H9 (cell line): ENCODE measurements at regions not wholly inside any gene's neighbourhood (a gene's known extent, or its start where the extent isn't known, plus 50 kb on each side); places are given as distances from the start of the nearest gene placed in this dataset.

Source experiments
- DNase-seq: peaks from one replicate; pipeline ENCODE4 v3.0.0-alpha.2; 2017
- H2AFZ ChIP-seq: one replicate; pipeline ENCODE4 v1.6.1; 2013; ENCODE audit warnings: mild to moderate bottlenecking, low read length, control low read depth, moderate library complexity
- H2AK5ac ChIP-seq: 2 replicates; pipeline ENCODE4 v1.6.1; 2013; ENCODE audit warnings: low read length, control low read depth, mixed read lengths; ENCODE audit not compliant: insufficient read length
- H2BK120ac ChIP-seq: one replicate; pipeline ENCODE4 v1.6.1; 2013; ENCODE audit warnings: low read depth, mild to moderate bottlenecking, low read length, control low read depth, inconsistent platforms; ENCODE audit not compliant: poor library complexity, severe bottlenecking
- H2BK12ac ChIP-seq: 2 replicates; pipeline ENCODE4 v1.6.1; 2013; ENCODE audit warnings: low read length, control low read depth, mixed read lengths, low read depth; ENCODE audit not compliant: insufficient read length
- H2BK15ac ChIP-seq: 2 replicates; pipeline ENCODE4 v1.6.1; 2013; ENCODE audit warnings: low read depth, low read length, control low read depth
- H2BK20ac ChIP-seq: one replicate; pipeline ENCODE4 v1.6.1; 2013; ENCODE audit warnings: low read depth, mild to moderate bottlenecking, low read length, control low read depth, inconsistent platforms; ENCODE audit not compliant: poor library complexity, severe bottlenecking
- H2BK5ac ChIP-seq: 2 replicates; pipeline ENCODE4 v1.6.1; 2013; ENCODE audit warnings: low read length, control low read depth, mixed read lengths; ENCODE audit not compliant: insufficient read length
- H3K14ac ChIP-seq: 2 replicates; pipeline ENCODE4 v1.6.1; 2013; ENCODE audit warnings: low read length, control low read depth; ENCODE audit not compliant: insufficient read depth
- H3K18ac ChIP-seq: 2 replicates; pipeline ENCODE4 v1.6.1; 2013; ENCODE audit warnings: low read depth, mild to moderate bottlenecking, mixed read lengths, low read length, control low read depth; ENCODE audit not compliant: insufficient read length
- H3K23ac ChIP-seq: 2 replicates; pipeline ENCODE4 v1.6.1; 2013; ENCODE audit warnings: low read length, control low read depth, mixed read lengths, low read depth; ENCODE audit not compliant: insufficient read length
- H3K23me2 ChIP-seq: 2 replicates; pipeline ENCODE4 v1.6.1; 2013; ENCODE audit warnings: low read depth, mild to moderate bottlenecking, mixed read lengths, low read length, control low read depth; ENCODE audit not compliant: insufficient read length, poor library complexity, severe bottlenecking
- H3K27ac ChIP-seq: 2 replicates; pipeline ENCODE4 v1.5.1; 2013; ENCODE audit warnings: low read length, control low read depth, mixed read lengths, low read depth; ENCODE audit not compliant: insufficient read length
- H3K27me3 ChIP-seq: 2 replicates; pipeline ENCODE4 v1.6.1; 2013; ENCODE audit warnings: low read length, control low read depth, inconsistent platforms; ENCODE audit not compliant: insufficient read depth
- H3K4ac ChIP-seq: 2 replicates; pipeline ENCODE4 v1.6.1; 2013; ENCODE audit warnings: low read depth, mild to moderate bottlenecking, control low read depth, inconsistent platforms, low read length, moderate library complexity
- H3K4me1 ChIP-seq: 2 replicates; pipeline ENCODE4 v1.6.1; 2013; ENCODE audit warnings: low read length, control low read depth, inconsistent platforms; ENCODE audit not compliant: insufficient read depth
- H3K4me2 ChIP-seq: 2 replicates; pipeline ENCODE4 v1.6.1; 2013; ENCODE audit warnings: low read length, control low read depth, mixed read lengths; ENCODE audit not compliant: insufficient read length, insufficient read depth
- H3K56ac ChIP-seq: 2 replicates; pipeline ENCODE4 v1.6.1; 2013; ENCODE audit warnings: low read depth, mild to moderate bottlenecking, mixed read lengths, low read length, control low read depth; ENCODE audit not compliant: insufficient read length
- H3K79me1 ChIP-seq: 2 replicates; pipeline ENCODE4 v1.6.1; 2013; ENCODE audit warnings: low read depth, mild to moderate bottlenecking, moderate library complexity, low read length, control low read depth, inconsistent platforms; ENCODE audit not compliant: insufficient read depth, poor library complexity, severe bottlenecking
- H3K79me2 ChIP-seq: 2 replicates; pipeline ENCODE4 v1.6.1; 2013; ENCODE audit warnings: low read length, control low read depth, inconsistent platforms; ENCODE audit not compliant: insufficient read depth
- H3K9ac ChIP-seq: 2 replicates; pipeline ENCODE4 v1.6.1; 2013; ENCODE audit warnings: low read length, control low read depth, mixed read lengths; ENCODE audit not compliant: insufficient read length; ENCODE audit errors: extremely low read depth
- H3K9me3 ChIP-seq: one replicate; pipeline ENCODE4 v1.6.1; 2013; ENCODE audit warnings: low read depth, low read length, inconsistent platforms; ENCODE audit not compliant: control insufficient read depth
- H3T11ph ChIP-seq: one replicate; pipeline ENCODE4 v1.6.1; 2013; ENCODE audit warnings: mild to moderate bottlenecking, low read length, control low read depth, inconsistent platforms
- H4K20me1 ChIP-seq: one replicate; pipeline ENCODE4 v1.6.1; 2013; ENCODE audit not compliant: control insufficient read depth, insufficient read length, insufficient read depth
- H4K5ac ChIP-seq: 2 replicates; pipeline ENCODE4 v1.6.1; 2013; ENCODE audit warnings: low read depth, mild to moderate bottlenecking, mixed read lengths, low read length, control low read depth; ENCODE audit not compliant: insufficient read length
- H4K8ac ChIP-seq: replicated peaks from 2 replicates; pipeline ENCODE4 v1.6.1; 2013; ENCODE audit warnings: low read length, control low read depth, mixed read lengths, low read depth; ENCODE audit not compliant: insufficient read length
- H4K91ac ChIP-seq: 2 replicates; pipeline ENCODE4 v1.6.1; 2013; ENCODE audit warnings: low read depth, mild to moderate bottlenecking, moderate library complexity, mixed read lengths, low read length, control low read depth; ENCODE audit not compliant: insufficient read length
- H3K27ac Mint-ChIP-seq, 3 experiments: 2 replicates in 2 of 3; 3 replicates in 1 of 3; pipeline ENCODE4 v1.8.0; 2020 to 2021; ENCODE audit warnings: mixed read lengths in 3 of 3, mild to moderate bottlenecking in 1 of 3, moderate library complexity in 1 of 3
- H3K27me3 Mint-ChIP-seq: 2 replicates; pipeline ENCODE4 v1.8.0; 2021; ENCODE audit warnings: low read depth, mild to moderate bottlenecking, moderate library complexity, mixed read lengths
- H3K36me3 Mint-ChIP-seq, 3 experiments: 2 replicates in 2 of 3; 3 replicates in 1 of 3; pipeline ENCODE4 v1.8.0; 2020 to 2021; ENCODE audit warnings: low read depth in 3 of 3, mixed read lengths in 3 of 3; ENCODE audit not compliant: insufficient read depth in 1 of 3
- H3K4me1 Mint-ChIP-seq, 2 experiments: 2 replicates each; pipeline ENCODE4 v1.8.0; 2020; ENCODE audit warnings: mixed read lengths in 2 of 2
- H3K4me3 Mint-ChIP-seq, 2 experiments: 2 replicates in 1 of 2; 3 replicates in 1 of 2; pipeline ENCODE4 v1.8.0; 2020 to 2021; ENCODE audit warnings: mild to moderate bottlenecking in 2 of 2, mixed read lengths in 2 of 2, moderate library complexity in 1 of 2
- H3K9me3 Mint-ChIP-seq, 2 experiments: 2 replicates in 1 of 2; 3 replicates in 1 of 2; pipeline ENCODE4 v1.8.0; 2020; ENCODE audit warnings: mild to moderate bottlenecking in 2 of 2, mixed read lengths in 2 of 2, moderate library complexity in 1 of 2
- WGBS: extraction: QIAGEN DNeasy Blood & Tissue Kit; methylation state at CpG from one replicate; pipeline ENCODE4 v1.1.7; 2013; ENCODE audit warnings: missing lambda C conversion rate, low lambda C conversion rate, mixed read lengths; ENCODE audit not compliant: insufficient read length; ENCODE audit errors: extremely low coverage; 5-methylcytosine and 5-hydroxymethylcytosine counted together
- TF ChIP-seq, protein P1 (sequence below): fragments of 200-600 bp; sonication (generic); conservative IDR thresholded peaks from 3 replicates; pipeline ENCODE4 v1.8.0; 2021; ENCODE audit warnings: antibody characterized with exemption, mild to moderate bottlenecking

DNA sequence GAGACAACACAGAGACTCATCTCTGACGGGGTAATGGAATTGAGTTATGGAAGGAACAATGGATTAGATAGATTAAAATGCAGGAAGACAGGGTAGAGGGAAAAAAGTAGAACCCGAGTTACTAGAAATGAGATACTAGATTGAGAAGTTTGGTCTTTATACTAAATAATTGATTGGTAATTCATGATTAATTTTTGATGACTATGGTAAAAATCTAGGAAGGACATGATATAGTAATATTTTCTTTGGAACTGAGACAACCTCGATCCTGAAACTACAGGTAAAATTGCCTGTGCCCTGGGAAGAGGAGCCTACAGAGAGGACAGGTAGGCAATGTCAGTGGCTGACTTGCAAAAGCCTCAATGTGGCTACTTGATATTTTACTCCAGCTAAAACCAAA is 188.4 kb upstream of the GPC6 start:
- peaks cover 6 to 7% of the 10 kb centered on the region in 2 experiments for H3K4me1 Mint-ChIP-seq
- no peak overlapping the region for H3K4me2 ChIP-seq
- no CpG with 5 or more reads among the region's 3 CpGs for WGBS
- no peak overlapping the region for H2AFZ ChIP-seq
- peaks cover 3 to 5% of the 10 kb centered on the region in 2 experiments; a peak in 4 of 5 replicates for H3K9me3 Mint-ChIP-seq
- H4K91ac ChIP-seq = no peak overlapping the region
- H3K9me3 ChIP-seq = no peaks in the 10 kb centered on the region
- no peak overlapping the region for H3K27ac Mint-ChIP-seq
- H3K23ac ChIP-seq = no peak overlapping the region
- no peak overlapping the region for H2BK5ac ChIP-seq
- no peak overlapping the region for H3K27ac ChIP-seq
- DNase-seq = no peak
- no peak overlapping the region for H2BK20ac ChIP-seq
- H3K4ac ChIP-seq = no peak overlapping the region
- H3K14ac ChIP-seq = no peak overlapping the region
- H4K5ac ChIP-seq = no peak overlapping the region
- no peak overlapping the region for H3K56ac ChIP-seq
- H3K27me3 Mint-ChIP-seq = no peaks in the 10 kb centered on the region; the same call in 1 of the 2 replicates
- no peaks in the 10 kb centered on the region for H3K79me1 ChIP-seq
- TF ChIP-seq, protein P1, sequence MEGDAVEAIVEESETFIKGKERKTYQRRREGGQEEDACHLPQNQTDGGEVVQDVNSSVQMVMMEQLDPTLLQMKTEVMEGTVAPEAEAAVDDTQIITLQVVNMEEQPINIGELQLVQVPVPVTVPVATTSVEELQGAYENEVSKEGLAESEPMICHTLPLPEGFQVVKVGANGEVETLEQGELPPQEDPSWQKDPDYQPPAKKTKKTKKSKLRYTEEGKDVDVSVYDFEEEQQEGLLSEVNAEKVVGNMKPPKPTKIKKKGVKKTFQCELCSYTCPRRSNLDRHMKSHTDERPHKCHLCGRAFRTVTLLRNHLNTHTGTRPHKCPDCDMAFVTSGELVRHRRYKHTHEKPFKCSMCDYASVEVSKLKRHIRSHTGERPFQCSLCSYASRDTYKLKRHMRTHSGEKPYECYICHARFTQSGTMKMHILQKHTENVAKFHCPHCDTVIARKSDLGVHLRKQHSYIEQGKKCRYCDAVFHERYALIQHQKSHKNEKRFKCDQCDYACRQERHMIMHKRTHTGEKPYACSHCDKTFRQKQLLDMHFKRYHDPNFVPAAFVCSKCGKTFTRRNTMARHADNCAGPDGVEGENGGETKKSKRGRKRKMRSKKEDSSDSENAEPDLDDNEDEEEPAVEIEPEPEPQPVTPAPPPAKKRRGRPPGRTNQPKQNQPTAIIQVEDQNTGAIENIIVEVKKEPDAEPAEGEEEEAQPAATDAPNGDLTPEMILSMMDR = no peak
- H3K79me2 ChIP-seq = no peaks in the 10 kb centered on the region
- no peak overlapping the region for H2AK5ac ChIP-seq
- no peak overlapping the region for H3T11ph ChIP-seq
- H4K8ac ChIP-seq = no peak overlapping the region
- H3K4me1 ChIP-seq = no peaks in the 10 kb centered on the region
- no peaks in the 10 kb centered on the region for H4K20me1 ChIP-seq
- no peak overlapping the region for H2BK12ac ChIP-seq
- no peaks in the 10 kb centered on the region for H3K23me2 ChIP-seq
- H3K36me3 Mint-ChIP-seq = peaks cover 0 to 10% (median 4%) of the 10 kb centered on the region in 3 experiments; a peak in 4 of 7 replicates
- H3K27me3 ChIP-seq = no peaks in the 10 kb centered on the region
- no peak overlapping the region for H3K9ac ChIP-seq
- no peak overlapping the region for H3K4me3 Mint-ChIP-seq
- H2BK15ac ChIP-seq = no peak overlapping the region
- H2BK120ac ChIP-seq = no peak overlapping the region
- H3K18ac ChIP-seq = no peak overlapping the region
